SK-N-SH treated with all-trans-retinoic acid at 6 μM for 48 hours (cell line): ENCODE measurements at regions not wholly inside any gene's neighbourhood (a gene's known extent, or its start where the extent isn't known, plus 50 kb on each side); places are given as distances from the start of the nearest gene placed in this dataset.

Experiments used
- ATAC-seq: fragments of 200-7000 bp; cut with Tn5 transposase; 3 replicates; pipeline ENCODE4 v1.9.1; 2020; ENCODE audit warnings: mild to moderate bottlenecking, moderate library complexity
- ARNTL ChIP-seq: fragments of 450-650 bp; formaldehyde crosslinking; IDR thresholded peaks from 2 replicates; pipeline ENCODE4 v1.5.0; 2020; ENCODE audit warnings: low read depth, mild to moderate bottlenecking, moderate library complexity, borderline replicate concordance
- BACH2 ChIP-seq: fragments of 250-450 bp; sonication (Bioruptor Pico); IDR thresholded peaks from 2 replicates; pipeline ENCODE4 v1.9.0; 2021; ENCODE audit warnings: mild to moderate bottlenecking, borderline replicate concordance
- CREB5 ChIP-seq: fragments of 250-450 bp; sonication (Bioruptor Pico); IDR thresholded peaks from 2 replicates; pipeline ENCODE4 v1.5.1; 2020; ENCODE audit warnings: low read depth, mild to moderate bottlenecking, moderate library complexity
- CSDC2 ChIP-seq: fragments of 250-450 bp; sonication (Bioruptor Pico); IDR thresholded peaks from 2 replicates; pipeline ENCODE4 v1.5.0; 2020; ENCODE audit warnings: mild to moderate bottlenecking, moderate library complexity
- ESRRG ChIP-seq: fragments of 250-450 bp; sonication (Bioruptor Pico); IDR thresholded peaks from 2 replicates; pipeline ENCODE4 v1.6.1; 2021; ENCODE audit warnings: mild to moderate bottlenecking
- GLIS3 ChIP-seq: fragments of 250-450 bp; sonication (Bioruptor Pico); IDR thresholded peaks from 2 replicates; pipeline ENCODE4 v1.5.0; 2020; ENCODE audit warnings: mild to moderate bottlenecking, moderate library complexity
- ISL1 ChIP-seq: fragments of 250-450 bp; sonication (Bioruptor Pico); IDR thresholded peaks from 2 replicates; pipeline ENCODE4 v2.1.2; 2022; ENCODE audit warnings: mild to moderate bottlenecking, moderate library complexity
- OSR1 ChIP-seq: fragments of 250-450 bp; sonication (Bioruptor Pico); IDR thresholded peaks from 2 replicates; pipeline ENCODE4 v1.8.0; 2022; ENCODE audit warnings: moderate library complexity, mild to moderate bottlenecking, inconsistent platforms
- PATZ1 ChIP-seq: fragments of 250-450 bp; sonication (Bioruptor Pico); IDR thresholded peaks from 2 replicates; pipeline ENCODE4 v1.8.0; 2020; ENCODE audit warnings: mild to moderate bottlenecking, moderate library complexity, borderline replicate concordance
- POU6F1 ChIP-seq: fragments of 250-450 bp; sonication (Bioruptor Pico); IDR thresholded peaks from 2 replicates; pipeline ENCODE4 v1.8.0; 2021; ENCODE audit warnings: low read depth, mild to moderate bottlenecking, moderate library complexity, borderline replicate concordance
- PPARA ChIP-seq: fragments of 250-450 bp; sonication (Bioruptor Pico); IDR thresholded peaks from 2 replicates; pipeline ENCODE4 v1.5.0; 2020; ENCODE audit warnings: mild to moderate bottlenecking, borderline replicate concordance
- RARB ChIP-seq: fragments of 250-450 bp; sonication (Bioruptor Pico); IDR thresholded peaks from 2 replicates; pipeline ENCODE4 v1.8.0; 2021; ENCODE audit warnings: mild to moderate bottlenecking, moderate library complexity
- SNAI2 ChIP-seq: fragments of 250-450 bp; sonication (Bioruptor Pico); IDR thresholded peaks from 2 replicates; pipeline ENCODE4 v1.5.0; 2020; ENCODE audit warnings: mild to moderate bottlenecking, moderate library complexity
- TCF4 ChIP-seq: fragments of 250-450 bp; sonication (Bioruptor Pico); IDR thresholded peaks from 2 replicates; pipeline ENCODE4 v1.8.0; 2021; ENCODE audit warnings: mild to moderate bottlenecking, moderate library complexity, borderline replicate concordance
- TOX ChIP-seq: fragments of 250-450 bp; sonication (Bioruptor Pico); IDR thresholded peaks from 2 replicates; pipeline ENCODE4 v1.8.0; 2021; ENCODE audit warnings: mild to moderate bottlenecking, moderate library complexity, borderline replicate concordance
- TSHZ2 ChIP-seq: fragments of 250-450 bp; sonication (Bioruptor Pico); IDR thresholded peaks from 2 replicates; pipeline ENCODE4 v1.5.0; 2020; ENCODE audit warnings: mild to moderate bottlenecking, moderate library complexity
- ZC3H10 ChIP-seq: fragments of 250-450 bp; sonication (Bioruptor Pico); IDR thresholded peaks from 2 replicates; pipeline ENCODE4 v1.5.1; 2021; ENCODE audit warnings: mild to moderate bottlenecking, moderate library complexity
- ZFP3 ChIP-seq: fragments of 250-450 bp; sonication (Bioruptor Pico); IDR thresholded peaks from 2 replicates; pipeline ENCODE4 v1.5.0; 2020; ENCODE audit warnings: mild to moderate bottlenecking, moderate library complexity
- ZFP30 ChIP-seq: fragments of 450-650 bp; formaldehyde crosslinking; IDR thresholded peaks from 2 replicates; pipeline ENCODE4 v1.5.0; 2022; ENCODE audit warnings: mild to moderate bottlenecking, moderate library complexity
- ZNF565 ChIP-seq: fragments of 450-650 bp; formaldehyde crosslinking; conservative IDR thresholded peaks from 2 replicates; pipeline ENCODE4 v1.5.0; 2020; ENCODE audit warnings: low read depth, mild to moderate bottlenecking, moderate library complexity
- ZNF70 ChIP-seq: fragments of 450-650 bp; formaldehyde crosslinking; IDR thresholded peaks from 2 replicates; pipeline ENCODE4 v1.5.0; 2020; ENCODE audit warnings: mild to moderate bottlenecking, moderate library complexity
- ZNF8 ChIP-seq: fragments of 450-650 bp; formaldehyde crosslinking; IDR thresholded peaks from 2 replicates; pipeline ENCODE4 v1.5.0; 2020; ENCODE audit warnings: mild to moderate bottlenecking, moderate library complexity

GRCh38 chr6:120534954-120535353, 799.3 kb downstream of the TBC1D32 start:
- ATAC-seq = no peak
- TF ChIP-seq ESRRG (CRISPR knock-in tag) = no peak
- TF ChIP-seq, all 23 proteins: peak for 0

- TF ChIP-seq ZNF70 (CRISPR knock-in tag) (no peak), ISL1 (no peak), ZC3H10 (CRISPR knock-in tag) (no peak), CSDC2 (CRISPR knock-in tag) (no peak), GLIS3 (no peak), ARNTL (CRISPR knock-in tag) (no peak), PATZ1 (CRISPR knock-in tag) (no peak), ZFP30 (CRISPR knock-in tag) (no peak), TOX (CRISPR knock-in tag) (no peak), SNAI2 (CRISPR knock-in tag) (no peak), ZFP3 (CRISPR knock-in tag) (no peak), TSHZ2 (CRISPR knock-in tag) (no peak), ZNF8 (CRISPR knock-in tag) (no peak), POU6F1 (CRISPR knock-in tag) (no peak), BACH2 (CRISPR knock-in tag) (no peak), ZNF565 (CRISPR knock-in tag) (no peak), PPARA (CRISPR knock-in tag) (no peak), OSR1 (CRISPR knock-in tag) (no peak), CREB5 (CRISPR knock-in tag) (no peak), ESRRG (CRISPR knock-in tag) (no peak)
- ATAC-seq = no peak
Observed at GRCh38 chr6:120526576-120526975, 807.7 kb downstream of the TBC1D32 start.

- ATAC-seq = peak; percentile 61; the same call in 2 of the 3 replicates
- TF ChIP-seq ZNF565 (CRISPR knock-in tag) (no peak), ISL1 (peak; percentile 97), ZNF8 (CRISPR knock-in tag) (0 out of 2 replicates have a peak, but pooled peaks have one; percentile 28), RARB (CRISPR knock-in tag) (no peak), SNAI2 (CRISPR knock-in tag) (no peak), PATZ1 (CRISPR knock-in tag) (peak; percentile 97), PPARA (CRISPR knock-in tag) (no peak), CREB5 (CRISPR knock-in tag) (peak; percentile 70; the same call in 1 of the 2 replicates), TCF4 (peak; percentile 51; the same call in 1 of the 2 replicates), ZFP30 (CRISPR knock-in tag) (no peak), GLIS3 (no peak), OSR1 (CRISPR knock-in tag) (no peak), ARNTL (CRISPR knock-in tag) (no peak), ESRRG (CRISPR knock-in tag) (no peak), TSHZ2 (CRISPR knock-in tag) (no peak)
Observed at GRCh38 chr6:120514544-120514943, 819.7 kb downstream of the TBC1D32 start.
